ENCODE measurements at regions not wholly inside any gene's neighbourhood (a gene's known extent, or its start where the extent isn't known, plus 50 kb on each side); places are given as distances from the start of the nearest gene placed in this dataset.

- TF ChIP-seq CTCF (IDR thresholded peaks at IDR 0.05; ENCODE audit: low read length, missing control alignments) = no peak
- DNase-seq (ENCODE audit: low read depth) = no peak
- no peak overlapping the region for H3K4me3 ChIP-seq (replicated peaks; ENCODE audit: low read depth, low read length)
These were observed 542.5 kb downstream of the TLE4 start for GRCh38 chr9:80114241-80114640.

GRCh38 chr9:80107931-80108660 is 536.3 kb downstream of the TLE4 start:
- DNase-seq (ENCODE audit: low read depth) = no peak
- H3K4me3 ChIP-seq (replicated peaks; ENCODE audit: low read depth, low read length) = no peak overlapping the region
- TF ChIP-seq CTCF (IDR thresholded peaks at IDR 0.05; ENCODE audit: low read length, missing control alignments) = no peak

GRCh38 chr9:80097476-80097875 is 525.7 kb downstream of the TLE4 start:
- TF ChIP-seq CTCF (IDR thresholded peaks at IDR 0.05; ENCODE audit: low read length, missing control alignments) = no peak

GRCh38 chr9:80094176-80094771 is 522.5 kb downstream of the TLE4 start:
- no peak for TF ChIP-seq CTCF (IDR thresholded peaks at IDR 0.05; ENCODE audit: low read length, missing control alignments)
- DNase-seq (ENCODE audit: low read depth) = no peak
- no peak overlapping the region for H3K4me3 ChIP-seq (replicated peaks; ENCODE audit: low read depth, low read length)

More at GRCh38 chr9:80097476-80097875, 525.7 kb downstream of the TLE4 start:
- no peak for DNase-seq (ENCODE audit: low read depth)
- H3K4me3 ChIP-seq (replicated peaks; ENCODE audit: low read depth, low read length) = no peak overlapping the region

- no peak for TF ChIP-seq CTCF (IDR thresholded peaks at IDR 0.05; ENCODE audit: low read length, missing control alignments)
- DNase-seq (ENCODE audit: low read depth) = no peak
- no peak overlapping the region for H3K4me3 ChIP-seq (replicated peaks; ENCODE audit: low read depth, low read length)
These were observed 521.9 kb downstream of the TLE4 start for GRCh38 chr9:80093695-80094094.

- no peak for TF ChIP-seq CTCF (IDR thresholded peaks at IDR 0.05; ENCODE audit: low read length, missing control alignments)
- no peak for DNase-seq (ENCODE audit: low read depth)
- no peak overlapping the region for H3K4me3 ChIP-seq (replicated peaks; ENCODE audit: low read depth, low read length)
These were observed 519.8 kb downstream of the TLE4 start for GRCh38 chr9:80091526-80091925.

- H3K4me3 ChIP-seq (replicated peaks; ENCODE audit: low read depth, low read length) = no peak overlapping the region
- no peak for DNase-seq (ENCODE audit: low read depth)
- no peak for TF ChIP-seq CTCF (IDR thresholded peaks at IDR 0.05; ENCODE audit: low read length, missing control alignments)
These were observed 518.6 kb downstream of the TLE4 start for GRCh38 chr9:80090317-80090716.

Data from fibroblast of pulmonary artery (primary cell).